ENCODE measurements at regions not wholly inside any gene's neighbourhood (a gene's known extent, or its start where the extent isn't known, plus 50 kb on each side); places are given as distances from the start of the nearest gene placed in this dataset.

GRCh38 chr13:44013758-44014291 lies 134.1 kb downstream of the LACC1 start:
- TF ChIP-seq, protein P1, sequence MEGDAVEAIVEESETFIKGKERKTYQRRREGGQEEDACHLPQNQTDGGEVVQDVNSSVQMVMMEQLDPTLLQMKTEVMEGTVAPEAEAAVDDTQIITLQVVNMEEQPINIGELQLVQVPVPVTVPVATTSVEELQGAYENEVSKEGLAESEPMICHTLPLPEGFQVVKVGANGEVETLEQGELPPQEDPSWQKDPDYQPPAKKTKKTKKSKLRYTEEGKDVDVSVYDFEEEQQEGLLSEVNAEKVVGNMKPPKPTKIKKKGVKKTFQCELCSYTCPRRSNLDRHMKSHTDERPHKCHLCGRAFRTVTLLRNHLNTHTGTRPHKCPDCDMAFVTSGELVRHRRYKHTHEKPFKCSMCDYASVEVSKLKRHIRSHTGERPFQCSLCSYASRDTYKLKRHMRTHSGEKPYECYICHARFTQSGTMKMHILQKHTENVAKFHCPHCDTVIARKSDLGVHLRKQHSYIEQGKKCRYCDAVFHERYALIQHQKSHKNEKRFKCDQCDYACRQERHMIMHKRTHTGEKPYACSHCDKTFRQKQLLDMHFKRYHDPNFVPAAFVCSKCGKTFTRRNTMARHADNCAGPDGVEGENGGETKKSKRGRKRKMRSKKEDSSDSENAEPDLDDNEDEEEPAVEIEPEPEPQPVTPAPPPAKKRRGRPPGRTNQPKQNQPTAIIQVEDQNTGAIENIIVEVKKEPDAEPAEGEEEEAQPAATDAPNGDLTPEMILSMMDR (IDR thresholded peaks at IDR 0.05), result no peak
- TF ChIP-seq POLR2AphosphoS5 (IDR thresholded peaks at IDR 0.05), result no peak
- no peak for TF ChIP-seq POLR2A (IDR thresholded peaks at IDR 0.05)
- TF ChIP-seq EP300 (IDR thresholded peaks at IDR 0.05), result no peak

Data from suprapubic skin (tissue), 4 donors.